DND-41 (cell line): ENCODE measurements at regions not wholly inside any gene's neighbourhood (a gene's known extent, or its start where the extent isn't known, plus 50 kb on each side); places are given as distances from the start of the nearest gene placed in this dataset.

Experiments
- ATAC-seq: fragments of 200-7000 bp; cut with Tn5 transposase; 3 replicates; pipeline ENCODE4 v1.9.1; 2021; ENCODE audit warnings: low read depth; ENCODE audit not compliant: insufficient read depth
- DNase-seq: peaks from one replicate; pipeline ENCODE4 v3.0.0-alpha.2; 2020
- H2AFZ ChIP-seq: 2 replicates; pipeline ENCODE4 v1.6.0; 2012; ENCODE audit warnings: low read depth, low read length
- H3K27ac ChIP-seq: 2 replicates; pipeline ENCODE4 v1.5.1; 2012; ENCODE audit warnings: low read length, inconsistent platforms
- H3K27me3 ChIP-seq: fragments of 200-600 bp; sonication (generic); 2 replicates; pipeline ENCODE4 v1.6.0; 2012; ENCODE audit warnings: low read length, mild to moderate bottlenecking, inconsistent platforms; ENCODE audit not compliant: insufficient read depth, poor library complexity
- H3K36me3 ChIP-seq: 2 replicates; pipeline ENCODE4 v1.5.1; 2012; ENCODE audit warnings: low read length, inconsistent platforms; ENCODE audit not compliant: insufficient read depth
- H3K4me1 ChIP-seq: 2 replicates; pipeline ENCODE4 v1.5.1; 2012; ENCODE audit warnings: mild to moderate bottlenecking, low read length; ENCODE audit not compliant: insufficient read depth
- H3K4me2 ChIP-seq: 2 replicates; pipeline ENCODE4 v1.6.0; 2012; ENCODE audit warnings: mild to moderate bottlenecking, moderate library complexity, low read length, inconsistent platforms; ENCODE audit not compliant: insufficient read depth
- H3K4me3 ChIP-seq, 2 experiments: fragments of 200-600 bp in 1 of 2; shearing (Covaris generic) in 1 of 2; 2 replicates each; pipeline ENCODE4 v1.5.1; 2012 to 2016; ENCODE audit warnings: inconsistent platforms in 2 of 2, low read length in 2 of 2, mild to moderate bottlenecking in 2 of 2, low read depth in 1 of 2, moderate library complexity in 1 of 2
- H3K79me2 ChIP-seq: 2 replicates; pipeline ENCODE4 v1.6.0; 2012; ENCODE audit warnings: low read length, inconsistent platforms; ENCODE audit not compliant: insufficient read depth
- H3K9ac ChIP-seq: 2 replicates; pipeline ENCODE4 v1.6.0; 2012; ENCODE audit warnings: low read depth, mild to moderate bottlenecking, inconsistent platforms, low read length, moderate library complexity
- H3K9me3 ChIP-seq: 2 replicates; pipeline ENCODE4 v1.5.1; 2012; ENCODE audit warnings: low read length, moderate library complexity, mild to moderate bottlenecking, inconsistent platforms; ENCODE audit not compliant: insufficient read depth, severe bottlenecking
- H4K20me1 ChIP-seq: 2 replicates; pipeline ENCODE4 v1.6.0; 2012; ENCODE audit warnings: low read length; ENCODE audit not compliant: insufficient read depth
- CTCF ChIP-seq: IDR thresholded peaks from 2 replicates; pipeline ENCODE4 v1.5.1; 2012; ENCODE audit warnings: borderline replicate concordance, low read length, moderate library complexity, mild to moderate bottlenecking; ENCODE audit not compliant: poor library complexity, severe bottlenecking; ENCODE audit errors: extremely low read depth
- EZH2 ChIP-seq: IDR thresholded peaks from 3 replicates; pipeline ENCODE4 v1.6.1; 2012; ENCODE audit warnings: borderline replicate concordance, low read depth, mild to moderate bottlenecking, moderate library complexity, low read length, inconsistent platforms; ENCODE audit not compliant: severe bottlenecking

DNA sequence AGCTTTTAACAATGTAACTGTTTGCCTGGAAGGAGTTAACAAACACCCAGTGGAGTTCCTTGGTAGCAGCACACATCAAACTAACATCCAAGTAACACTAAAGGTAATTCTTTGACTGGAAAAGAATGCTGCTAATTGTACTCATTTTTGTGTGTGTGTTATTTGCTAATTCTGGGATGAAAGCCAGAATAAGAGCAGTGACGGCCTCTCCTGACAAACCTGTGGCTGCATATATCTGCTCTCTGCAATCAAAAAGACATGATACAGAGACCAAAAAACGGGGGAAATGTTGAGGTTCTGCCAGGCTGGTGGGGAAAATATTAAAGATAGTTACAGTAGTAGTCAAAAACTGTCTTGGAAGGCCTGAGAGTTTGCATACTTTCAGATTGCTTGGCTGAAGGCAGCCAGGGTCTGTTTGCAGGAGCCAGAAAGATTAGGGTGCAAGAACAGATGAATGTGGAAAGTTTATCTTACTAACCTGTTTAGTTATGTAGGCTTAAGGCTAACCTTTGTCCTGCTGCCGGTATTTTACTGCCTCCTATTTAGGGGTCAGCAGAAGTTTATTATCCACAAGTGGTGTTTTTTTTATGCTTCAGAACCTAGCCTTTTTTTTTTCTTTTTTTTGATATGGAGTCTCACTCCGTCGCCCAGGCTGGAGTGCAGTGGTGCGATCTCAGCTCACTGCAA lies 325.6 kb upstream of the RBMY1B start:
- Histone ChIP-seq H3K4me3 (no peak overlapping the region), H3K27ac (no peak overlapping the region), H4K20me1 (no peaks in the 10 kb centered on the region), H3K27me3 (no peaks in the 10 kb centered on the region), H3K4me2 (no peak overlapping the region), H3K4me1 (peaks cover 4% of the 10 kb centered on the region), H3K79me2 (no peaks in the 10 kb centered on the region), H3K9me3 (no peaks in the 10 kb centered on the region), H2AFZ (no peak overlapping the region), H3K9ac (no peak overlapping the region), H3K36me3 (no peaks in the 10 kb centered on the region)
- no peak for TF ChIP-seq CTCF
- TF ChIP-seq EZH2: no peak
- DNase-seq: no peak
- ATAC-seq: no peak

DNA sequence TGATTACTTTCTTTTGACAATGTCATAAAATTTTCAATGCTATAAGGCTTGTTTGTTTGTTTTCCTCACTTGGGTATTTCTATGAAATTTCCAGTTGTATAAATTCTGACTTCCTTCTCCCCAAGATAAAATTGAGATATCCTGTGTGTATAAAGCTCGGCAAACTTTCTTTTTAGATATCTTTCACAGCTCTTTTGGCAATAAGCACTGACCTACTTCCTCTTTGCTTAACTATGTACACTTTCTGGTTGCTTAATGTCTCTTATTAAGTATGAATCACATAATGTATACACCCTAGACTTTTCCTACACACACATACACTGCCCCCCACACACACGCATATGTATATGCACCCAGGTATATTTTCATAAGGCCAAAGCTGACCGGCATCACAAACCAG lies 318.4 kb upstream of the RBMY1B start:
- Histone ChIP-seq H3K4me1 (peaks cover 3% of the 10 kb centered on the region; the same call in 1 of the 2 replicates), H2AFZ (no peak overlapping the region), H3K9me3 (no peaks in the 10 kb centered on the region), H3K36me3 (no peaks in the 10 kb centered on the region), H3K27ac (no peak overlapping the region), H3K9ac (no peak overlapping the region), H4K20me1 (no peaks in the 10 kb centered on the region), H3K79me2 (no peaks in the 10 kb centered on the region), H3K4me3 (no peak overlapping the region), H3K4me2 (no peak overlapping the region), H3K27me3 (no peaks in the 10 kb centered on the region)
- no peak for ATAC-seq
- TF ChIP-seq CTCF (no peak), EZH2 (no peak)
- no peak for DNase-seq

DNA sequence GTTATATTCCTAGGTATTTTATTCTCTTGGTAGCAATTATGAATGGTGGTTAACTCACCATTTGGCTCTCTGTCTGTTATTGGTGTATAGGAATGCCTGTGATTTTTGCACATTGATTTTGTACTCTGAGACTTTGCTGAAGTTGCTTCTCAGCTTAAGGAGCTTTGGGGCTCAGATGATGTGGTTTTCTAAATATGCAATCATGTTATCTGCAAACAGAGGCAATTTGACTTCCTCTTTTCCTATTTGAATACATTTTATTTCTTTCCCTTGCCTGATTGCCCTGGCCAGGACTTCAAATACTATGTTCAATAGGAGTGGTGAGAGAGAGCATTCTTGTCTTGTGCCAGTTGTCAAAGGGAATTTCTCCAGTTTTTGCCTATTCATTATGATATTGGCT lies 310.9 kb upstream of the RBMY1B start:
- Histone ChIP-seq H3K36me3 (no peaks in the 10 kb centered on the region), H3K4me2 (no peak overlapping the region), H2AFZ (no peak overlapping the region), H3K4me1 (no peaks in the 10 kb centered on the region), H3K27me3 (no peaks in the 10 kb centered on the region), H3K9me3 (no peaks in the 10 kb centered on the region), H3K4me3 (no peak overlapping the region), H3K9ac (no peak overlapping the region), H4K20me1 (no peaks in the 10 kb centered on the region), H3K27ac (no peak overlapping the region), H3K79me2 (no peaks in the 10 kb centered on the region)
- ATAC-seq: no peak
- TF ChIP-seq CTCF: no peak
- TF ChIP-seq EZH2: no peak
- DNase-seq: no peak

GRCh38 chrY:21227849-21228248 lies 283.3 kb upstream of the RBMY1B start:
- TF ChIP-seq EZH2 (no peak), CTCF (no peak)
- no peaks in the 10 kb centered on the region for H3K4me1 ChIP-seq
- H3K9me3 ChIP-seq: no peaks in the 10 kb centered on the region
- no peaks in the 10 kb centered on the region for H3K36me3 ChIP-seq
- no peak overlapping the region for H3K4me3 ChIP-seq
- no peak overlapping the region for H2AFZ ChIP-seq
- ATAC-seq (no peak), DNase-seq (no peak)
- H3K4me2 ChIP-seq: no peak overlapping the region
- H3K79me2 ChIP-seq: no peaks in the 10 kb centered on the region
- no peak overlapping the region for H3K27ac ChIP-seq
- H3K9ac ChIP-seq: no peak overlapping the region
- no peaks in the 10 kb centered on the region for H4K20me1 ChIP-seq
- H3K27me3 ChIP-seq: no peaks in the 10 kb centered on the region
